HG03196 (cell line): ENCODE measurements at regions not wholly inside any gene's neighbourhood (a gene's known extent, or its start where the extent isn't known, plus 50 kb on each side); places are given as distances from the start of the nearest gene placed in this dataset.
"Not testable (repeated sequence)": the region's sequence is repeated elsewhere in the genome, so short reads cannot be mapped to it uniquely, and the experiment has no call there.

Experiments
- ATAC-seq: cut with Tn5 transposase; IDR thresholded peaks from one replicate; pipeline ENCODE4 v1.9.1; 2021; ENCODE audit not compliant: unreplicated experiment

GRCh38 chr2:186181625-186182024 is 304.4 kb upstream of the ZC3H15 start:
- ATAC-seq: no peak

GRCh38 chr2:186182366-186182765 is 303.7 kb upstream of the ZC3H15 start:
- ATAC-seq: not testable (repeated sequence)

GRCh38 chr2:186183406-186183805 is 302.7 kb upstream of the ZC3H15 start:
- ATAC-seq: no peak

- no peak for ATAC-seq
Observed at GRCh38 chr2:186187854-186188253, 298.2 kb upstream of the ZC3H15 start.

GRCh38 chr2:186189816-186190215 is 296.2 kb upstream of the ZC3H15 start:
- no peak for ATAC-seq

- ATAC-seq: no peak
Observed at GRCh38 chr2:186195696-186196095, 290.4 kb upstream of the ZC3H15 start.

- no peak for ATAC-seq
Observed at GRCh38 chr2:186197955-186198354, 288.1 kb upstream of the ZC3H15 start.

- no peak for ATAC-seq
Observed at GRCh38 chr2:186199029-186199428, 287.0 kb upstream of the ZC3H15 start.

- no peak for ATAC-seq
Observed at GRCh38 chr2:186201371-186201770, 284.7 kb upstream of the ZC3H15 start.

- no peak for ATAC-seq
Observed at GRCh38 chr2:186205254-186205911, 280.7 kb upstream of the ZC3H15 start.

GRCh38 chr2:186209532-186209931 is 276.5 kb upstream of the ZC3H15 start:
- no peak for ATAC-seq

GRCh38 chr2:186220409-186220808 is 265.7 kb upstream of the ZC3H15 start:
- no peak for ATAC-seq

- no peak for ATAC-seq
Observed at GRCh38 chr2:186229265-186229664, 256.8 kb upstream of the ZC3H15 start.

- no peak for ATAC-seq
Observed at GRCh38 chr2:186241874-186242273, 244.2 kb upstream of the ZC3H15 start.

- ATAC-seq: no peak
Observed at GRCh38 chr2:186254759-186255158, 231.3 kb upstream of the ZC3H15 start.

- ATAC-seq: no peak
Observed at GRCh38 chr2:186255823-186256222, 230.2 kb upstream of the ZC3H15 start.

GRCh38 chr2:186256540-186256939 is 229.5 kb upstream of the ZC3H15 start:
- no peak for ATAC-seq

GRCh38 chr2:186263673-186264250 is 222.3 kb upstream of the ZC3H15 start:
- ATAC-seq: no peak

- no peak for ATAC-seq
Observed at GRCh38 chr2:186269536-186269935, 216.5 kb upstream of the ZC3H15 start.

GRCh38 chr2:186273953-186274352 is 212.1 kb upstream of the ZC3H15 start:
- ATAC-seq: no peak

GRCh38 chr2:186274936-186275575 is 211.0 kb upstream of the ZC3H15 start:
- ATAC-seq: no peak

GRCh38 chr2:186276909-186277308 is 209.2 kb upstream of the ZC3H15 start:
- ATAC-seq: no peak
